ENCODE measurements at regions not wholly inside any gene's neighbourhood (a gene's known extent, or its start where the extent isn't known, plus 50 kb on each side); places are given as distances from the start of the nearest gene placed in this dataset.

- TF ChIP-seq CTCF (IDR thresholded peaks at IDR 0.05): no peak
- no peak for TF ChIP-seq POLR2AphosphoS5 (IDR thresholded peaks at IDR 0.05; ENCODE audit: low read depth, low read length)
- no peak for TF ChIP-seq REST (IDR thresholded peaks at IDR 0.05; ENCODE audit: insufficient read depth in 1 of 2, low read depth in 2 of 2, low read length in 1 of 2)
- no peak for TF ChIP-seq TCF7L2 (IDR thresholded peaks at IDR 0.05; ENCODE audit: low read depth, low read length)
- TF ChIP-seq SIN3A (IDR thresholded peaks at IDR 0.05; ENCODE audit: borderline replicate concordance, insufficient read depth, low read depth, low read length): no peak
Observed at GRCh38 chr4:66949419-66949818, 595.9 kb downstream of the CENPC start.

All from Panc1 (cell line).